H1 (cell line): ENCODE measurements at regions not wholly inside any gene's neighbourhood (a gene's known extent, or its start where the extent isn't known, plus 50 kb on each side); places are given as distances from the start of the nearest gene placed in this dataset.

Source experiments
- CEBPB ChIP-seq: IDR thresholded peaks from 2 replicates; pipeline ENCODE4 v1.6.1; 2012; ENCODE audit warnings: low read depth, low read length
- POLR2AphosphoS5 ChIP-seq: IDR thresholded peaks from 2 replicates; pipeline ENCODE4 v1.6.1; 2011; ENCODE audit warnings: low read depth, low read length
- YY1 ChIP-seq: IDR thresholded peaks from 2 replicates; pipeline ENCODE4 v1.6.1; 2011; ENCODE audit warnings: low read depth, mild to moderate bottlenecking, low read length

DNA sequence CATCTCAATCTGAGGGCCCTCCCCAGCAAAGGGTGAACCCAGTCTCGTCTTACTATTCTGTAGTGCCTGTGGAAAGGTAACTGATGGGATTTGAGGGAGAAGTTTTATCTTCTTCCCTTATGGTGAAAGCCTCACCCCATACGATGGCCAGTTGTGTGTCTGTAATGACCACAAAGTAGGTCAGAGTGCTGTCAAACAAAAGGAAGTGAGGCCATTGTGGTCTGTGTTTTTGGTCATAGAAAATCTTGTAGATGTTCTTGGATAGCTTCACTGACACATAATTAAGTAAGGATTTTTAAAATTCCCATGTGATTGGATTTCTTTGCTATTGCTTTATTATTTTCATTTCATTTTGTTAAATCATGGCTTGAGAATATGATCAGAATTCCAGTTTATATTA lies 505.1 kb upstream of the KLF4 start:
- TF ChIP-seq POLR2AphosphoS5 (no peak), YY1 (no peak), CEBPB (no peak)
